GM18858 (cell line): ENCODE measurements at regions not wholly inside any gene's neighbourhood (a gene's known extent, or its start where the extent isn't known, plus 50 kb on each side); places are given as distances from the start of the nearest gene placed in this dataset.
"Not testable (repeated sequence)": the region's sequence is repeated elsewhere in the genome, so short reads cannot be mapped to it uniquely, and the experiment has no call there.

ENCODE experiments used
- ATAC-seq: cut with Tn5 transposase; IDR thresholded peaks from one replicate; pipeline ENCODE4 v1.9.1; 2021; ENCODE audit not compliant: unreplicated experiment

DNA sequence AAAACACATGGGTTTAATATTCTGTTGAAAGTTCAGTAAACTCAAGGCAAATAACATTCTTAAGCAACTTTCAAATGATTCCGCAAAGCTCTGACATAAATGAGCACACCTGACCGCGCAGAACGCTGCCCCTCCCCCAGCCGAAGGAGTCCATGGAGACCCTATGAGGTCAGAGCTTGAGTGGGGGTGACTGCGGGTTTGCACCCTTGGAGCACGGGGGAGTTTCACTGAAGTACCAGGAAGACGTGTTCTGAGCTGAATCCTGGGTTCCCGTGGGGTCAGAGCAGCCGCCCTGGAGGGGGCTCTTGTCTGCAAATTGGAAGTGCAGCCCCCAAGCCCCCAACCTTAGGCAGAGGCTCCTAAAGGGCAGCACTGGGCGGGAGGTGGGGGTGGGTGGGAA, 324.1 kb upstream of the SFSWAP start:
- ATAC-seq = no peak

- no peak for ATAC-seq
Measured at GRCh38 chr12:131387281-131388163, 323.4 kb upstream of the SFSWAP start.

DNA sequence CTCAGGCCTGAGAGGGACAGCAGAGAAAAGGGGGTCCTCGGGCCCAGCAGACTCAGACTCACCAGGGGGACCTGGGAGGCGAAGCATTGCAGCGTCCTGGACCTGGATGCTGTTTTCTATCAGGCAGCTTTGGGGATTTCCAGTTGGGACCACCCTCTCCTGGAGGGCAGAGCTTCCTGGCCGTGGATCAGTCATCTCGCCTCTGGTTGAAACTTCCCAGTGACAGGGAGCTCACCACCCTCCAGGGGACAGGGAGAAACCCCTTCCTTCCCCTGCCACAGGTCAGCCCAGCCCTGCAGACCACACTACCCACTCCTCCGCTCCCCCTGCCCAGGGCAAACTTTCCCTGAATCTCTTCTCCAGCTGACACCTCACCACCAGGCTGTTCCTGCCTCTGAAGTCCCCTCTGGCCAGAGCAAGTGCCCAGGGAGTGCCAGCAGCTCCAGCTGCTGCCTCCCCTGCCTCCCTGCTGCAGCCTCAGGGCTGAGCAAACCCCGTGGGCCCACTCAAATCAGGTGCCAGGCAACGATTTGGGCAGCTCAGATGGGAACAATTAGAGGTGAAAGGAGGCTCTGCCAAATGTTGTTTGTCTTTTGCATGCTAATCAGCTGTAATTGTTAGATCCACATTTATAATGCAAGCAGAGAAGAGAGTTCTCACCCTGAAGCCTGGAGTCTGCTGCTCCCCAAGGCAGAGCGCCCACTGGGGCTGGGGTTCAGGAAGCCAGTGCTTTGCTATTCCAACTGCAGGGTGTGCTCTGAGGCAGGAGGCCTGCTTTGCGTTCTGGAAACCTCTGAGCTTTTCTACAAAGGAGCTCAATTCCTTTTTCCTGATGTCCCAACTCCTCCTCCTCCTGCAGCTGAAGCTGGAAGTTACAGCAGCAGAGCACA, 322.5 kb upstream of the SFSWAP start:
- not testable (repeated sequence) for ATAC-seq

GRCh38 chr12:131389054-131390013, 321.6 kb upstream of the SFSWAP start:
- ATAC-seq = no peak

GRCh38 chr12:131390412-131391334, 320.2 kb upstream of the SFSWAP start:
- ATAC-seq = no peak

GRCh38 chr12:131391399-131391798, 319.5 kb upstream of the SFSWAP start:
- no peak for ATAC-seq

DNA sequence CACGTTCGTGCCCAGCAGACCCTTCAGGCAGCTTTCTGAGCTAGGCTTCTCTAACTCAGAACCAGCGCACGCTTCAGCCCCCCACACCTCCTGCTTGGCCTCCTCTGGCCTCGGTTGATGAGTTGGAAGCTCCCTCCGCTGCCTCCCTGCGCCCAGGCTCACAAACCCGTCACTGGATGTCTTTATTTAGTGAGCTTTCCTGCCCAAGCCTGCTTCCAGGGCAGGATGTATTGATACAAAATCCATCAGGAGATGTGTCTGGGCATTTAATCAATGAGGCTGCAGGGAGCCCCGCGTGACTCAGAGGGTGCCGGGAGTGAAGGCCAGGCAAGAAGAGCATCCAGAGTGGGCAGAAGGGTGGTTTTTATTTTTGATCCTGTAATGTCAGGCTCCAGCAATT, 316.1 kb upstream of the SFSWAP start:
- ATAC-seq = not testable (repeated sequence)

GRCh38 chr12:131395209-131395684, 315.6 kb upstream of the SFSWAP start:
- not testable (repeated sequence) for ATAC-seq

GRCh38 chr12:131395971-131396573, 314.8 kb upstream of the SFSWAP start:
- ATAC-seq = no peak

- ATAC-seq = no peak
Measured at GRCh38 chr12:131397493-131398181, 313.3 kb upstream of the SFSWAP start.

DNA sequence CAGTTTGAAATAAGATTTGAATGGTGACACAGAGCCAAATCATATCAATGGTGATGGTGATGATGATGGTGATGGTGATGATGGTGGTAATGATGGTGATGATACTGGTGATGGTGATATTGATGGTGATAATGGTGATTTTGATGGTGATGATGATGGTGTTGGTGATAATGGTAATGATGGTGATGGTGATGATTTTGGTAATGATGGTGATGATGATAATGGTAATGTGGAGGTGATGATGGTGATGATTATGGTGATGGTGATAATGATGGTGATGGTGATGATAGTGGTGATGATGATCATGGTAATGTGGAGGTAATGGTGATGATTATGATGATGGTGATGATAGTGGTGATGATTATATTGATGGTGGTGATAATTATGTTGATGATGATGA, 311.9 kb upstream of the SFSWAP start:
- no peak for ATAC-seq

DNA sequence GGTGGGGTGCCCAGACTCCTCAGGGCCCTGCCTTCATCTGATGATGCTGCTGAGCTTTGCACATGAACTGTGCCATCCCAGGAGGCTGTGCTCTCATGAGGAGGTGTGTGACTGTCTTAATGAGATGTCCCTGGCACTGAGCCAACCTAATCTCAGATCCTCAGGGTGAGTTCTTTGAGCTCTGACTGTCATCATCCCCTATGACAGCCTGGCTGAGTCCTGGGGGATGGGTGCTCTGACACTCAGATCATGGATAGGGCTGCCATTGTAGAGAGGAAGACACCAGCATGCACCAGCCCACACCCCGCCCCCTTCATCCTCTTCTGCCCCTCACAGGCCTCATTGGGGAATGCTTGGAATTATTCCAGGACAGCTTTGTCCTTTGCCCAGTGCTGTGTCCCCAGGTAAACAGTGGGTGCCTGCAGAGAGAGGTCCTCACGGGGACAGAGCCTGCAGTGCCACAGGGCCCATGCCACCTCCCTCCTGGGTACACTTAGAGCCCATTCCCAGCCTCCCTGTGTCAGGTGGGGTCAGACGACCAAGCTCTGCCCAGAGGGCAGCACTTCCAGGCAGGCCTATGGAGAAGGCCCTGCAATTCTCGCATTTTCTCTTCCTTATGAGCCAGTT, 310.1 kb upstream of the SFSWAP start:
- ATAC-seq = not testable (repeated sequence)

DNA sequence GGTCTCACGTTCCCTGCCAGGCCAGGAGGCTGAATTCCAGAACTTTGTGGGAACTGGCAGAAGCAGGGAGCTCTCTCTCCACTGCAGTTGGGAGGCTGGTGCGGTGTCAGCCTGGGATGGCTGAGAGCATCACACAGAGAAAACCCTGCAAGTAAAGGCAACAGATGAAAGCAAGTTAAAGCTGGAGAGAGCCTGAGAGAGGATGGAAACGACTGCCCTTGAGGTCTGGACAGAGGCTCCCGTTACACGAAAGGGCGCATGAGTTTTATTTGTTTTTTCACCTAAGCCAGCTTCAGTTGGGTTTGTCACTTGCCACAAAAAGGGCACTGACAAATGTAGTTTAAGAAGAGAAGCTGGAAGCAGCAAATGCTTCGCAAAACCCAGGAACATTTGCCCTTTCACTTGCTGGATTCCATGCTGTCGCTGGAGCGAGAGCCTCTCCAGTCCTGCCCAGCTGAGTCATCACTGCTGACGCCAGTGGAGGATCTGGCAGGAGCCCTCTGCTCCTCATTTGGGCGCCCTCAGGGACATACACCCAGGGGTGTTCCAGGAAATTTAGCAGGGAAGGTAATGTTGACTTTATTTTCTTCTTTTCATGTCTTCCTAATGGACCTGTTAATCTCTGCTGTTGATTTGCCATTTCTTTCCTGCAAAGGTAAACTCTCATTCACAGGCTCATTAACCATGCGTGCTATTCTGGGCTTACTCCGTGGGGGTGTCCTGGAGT, 308.8 kb upstream of the SFSWAP start:
- ATAC-seq = not testable (repeated sequence)

GRCh38 chr12:131402781-131403396, 308.0 kb upstream of the SFSWAP start:
- ATAC-seq = no peak

DNA sequence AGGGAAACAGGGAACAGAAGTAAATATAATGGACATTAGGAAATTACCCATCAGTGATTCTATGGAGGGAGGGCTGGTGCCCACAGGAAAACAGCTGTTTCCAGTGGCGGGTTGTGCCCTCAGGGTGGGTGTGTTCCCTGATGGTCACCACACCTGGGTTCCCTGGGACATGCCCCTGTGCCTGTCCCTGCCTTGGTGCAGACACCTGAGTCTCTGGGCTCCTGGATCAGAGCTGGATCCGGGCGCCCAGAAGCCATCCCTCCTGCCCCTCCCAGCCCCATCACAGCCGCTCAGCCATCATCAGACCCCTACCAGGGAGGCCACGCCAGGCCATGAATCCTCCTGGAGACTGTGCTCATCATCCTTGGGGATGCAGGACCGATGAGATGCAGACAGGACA, 307.2 kb upstream of the SFSWAP start:
- ATAC-seq = no peak

DNA sequence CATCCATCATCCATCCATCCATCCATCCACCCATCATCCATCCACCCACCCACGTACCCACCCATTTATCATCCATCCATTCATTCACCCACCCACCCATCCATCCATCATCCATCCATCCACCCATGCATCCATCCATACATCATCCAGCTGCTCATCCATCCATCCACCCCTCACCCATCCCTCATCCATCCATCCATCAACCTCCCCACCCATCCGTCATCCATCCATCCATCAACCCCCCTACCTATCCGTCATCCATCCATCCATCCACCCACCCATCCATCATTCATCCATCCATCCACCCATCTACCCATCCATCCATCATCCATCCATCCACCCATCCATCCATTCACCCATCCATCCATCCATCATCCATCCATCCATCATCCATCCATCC, 306.2 kb upstream of the SFSWAP start:
- no peak for ATAC-seq
